AG09309 (cell line): ENCODE measurements at regions not wholly inside any gene's neighbourhood (a gene's known extent, or its start where the extent isn't known, plus 50 kb on each side); places are given as distances from the start of the nearest gene placed in this dataset.

Experiments
- DNase-seq: peaks from one replicate; pipeline ENCODE4 v3.0.0-alpha.2; 2010; ENCODE audit warnings: low read depth
- H3K4me3 ChIP-seq: 2 replicates; pipeline ENCODE4 v1.5.1; 2011; ENCODE audit warnings: mild to moderate bottlenecking, low read depth, low read length, moderate library complexity; ENCODE audit not compliant: control insufficient read depth
- TF ChIP-seq, protein P1 (sequence below): IDR thresholded peaks from 2 replicates; pipeline ENCODE4 v1.5.1; 2011; ENCODE audit warnings: mild to moderate bottlenecking, low read depth, low read length, inconsistent platforms; ENCODE audit not compliant: insufficient read depth, control insufficient read depth; ENCODE audit errors: missing control alignments

DNA sequence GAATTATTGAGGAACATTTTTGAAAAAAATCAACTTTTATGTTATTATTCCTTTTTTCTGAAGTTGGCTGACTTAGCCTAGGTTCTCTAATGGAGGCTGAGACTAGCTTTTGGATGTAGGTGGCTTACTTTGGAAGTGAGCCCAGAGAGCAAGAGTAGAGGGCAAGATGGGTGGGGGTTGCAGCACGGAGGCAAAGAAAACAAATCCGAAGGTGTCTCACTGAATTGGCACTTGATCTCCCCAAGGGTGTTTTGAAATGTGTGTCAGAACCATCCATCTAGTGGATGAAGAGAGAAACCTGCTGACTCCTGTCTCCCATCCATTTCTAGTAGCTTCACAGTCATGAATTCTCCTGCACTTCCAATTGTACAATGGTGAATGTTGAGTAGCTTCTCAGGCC, 390.7 kb downstream of the TMEM182 start:
- TF ChIP-seq, protein P1, sequence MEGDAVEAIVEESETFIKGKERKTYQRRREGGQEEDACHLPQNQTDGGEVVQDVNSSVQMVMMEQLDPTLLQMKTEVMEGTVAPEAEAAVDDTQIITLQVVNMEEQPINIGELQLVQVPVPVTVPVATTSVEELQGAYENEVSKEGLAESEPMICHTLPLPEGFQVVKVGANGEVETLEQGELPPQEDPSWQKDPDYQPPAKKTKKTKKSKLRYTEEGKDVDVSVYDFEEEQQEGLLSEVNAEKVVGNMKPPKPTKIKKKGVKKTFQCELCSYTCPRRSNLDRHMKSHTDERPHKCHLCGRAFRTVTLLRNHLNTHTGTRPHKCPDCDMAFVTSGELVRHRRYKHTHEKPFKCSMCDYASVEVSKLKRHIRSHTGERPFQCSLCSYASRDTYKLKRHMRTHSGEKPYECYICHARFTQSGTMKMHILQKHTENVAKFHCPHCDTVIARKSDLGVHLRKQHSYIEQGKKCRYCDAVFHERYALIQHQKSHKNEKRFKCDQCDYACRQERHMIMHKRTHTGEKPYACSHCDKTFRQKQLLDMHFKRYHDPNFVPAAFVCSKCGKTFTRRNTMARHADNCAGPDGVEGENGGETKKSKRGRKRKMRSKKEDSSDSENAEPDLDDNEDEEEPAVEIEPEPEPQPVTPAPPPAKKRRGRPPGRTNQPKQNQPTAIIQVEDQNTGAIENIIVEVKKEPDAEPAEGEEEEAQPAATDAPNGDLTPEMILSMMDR: no peak
- no peak overlapping the region for H3K4me3 ChIP-seq
- no peak for DNase-seq

DNA sequence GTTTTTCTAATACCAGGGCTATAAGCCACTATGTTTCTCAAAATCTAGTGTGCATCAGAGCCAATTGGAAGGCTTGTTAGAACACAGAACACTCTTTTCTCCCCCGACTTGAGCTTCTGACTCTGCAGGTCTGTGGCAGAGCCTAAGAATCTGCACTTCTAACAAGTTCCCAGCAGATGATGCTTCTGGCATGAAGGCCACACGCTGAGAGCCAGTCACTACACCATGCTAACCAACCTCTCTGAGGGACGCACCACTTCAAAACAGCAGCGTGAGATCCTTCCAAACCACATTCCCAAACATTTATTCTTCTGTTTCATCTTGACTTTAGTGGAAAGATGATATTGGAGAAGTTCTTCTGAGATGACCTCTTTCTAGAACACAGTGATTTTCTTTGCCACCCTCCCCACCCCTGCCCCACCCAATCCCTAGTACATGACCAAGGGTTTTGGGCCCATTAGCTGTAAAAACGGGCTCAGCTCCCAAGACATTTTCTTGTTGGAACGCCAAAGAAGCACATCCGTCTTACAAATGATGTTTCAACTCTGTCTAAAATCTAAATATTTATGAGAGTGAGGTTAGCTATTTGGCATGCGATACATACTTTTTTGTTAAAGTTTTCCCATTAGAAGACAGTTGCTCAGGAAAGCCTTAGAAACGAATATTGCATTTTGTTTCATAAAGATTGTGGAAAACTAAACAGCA, 391.9 kb downstream of the TMEM182 start:
- no peak overlapping the region for H3K4me3 ChIP-seq
- TF ChIP-seq, protein P1: no peak
- no peak for DNase-seq

GRCh38 chr2:103155308-103155707, 393.5 kb downstream of the TMEM182 start:
- no peak for DNase-seq
- H3K4me3 ChIP-seq: no peak overlapping the region
- TF ChIP-seq, protein P1: no peak

DNA sequence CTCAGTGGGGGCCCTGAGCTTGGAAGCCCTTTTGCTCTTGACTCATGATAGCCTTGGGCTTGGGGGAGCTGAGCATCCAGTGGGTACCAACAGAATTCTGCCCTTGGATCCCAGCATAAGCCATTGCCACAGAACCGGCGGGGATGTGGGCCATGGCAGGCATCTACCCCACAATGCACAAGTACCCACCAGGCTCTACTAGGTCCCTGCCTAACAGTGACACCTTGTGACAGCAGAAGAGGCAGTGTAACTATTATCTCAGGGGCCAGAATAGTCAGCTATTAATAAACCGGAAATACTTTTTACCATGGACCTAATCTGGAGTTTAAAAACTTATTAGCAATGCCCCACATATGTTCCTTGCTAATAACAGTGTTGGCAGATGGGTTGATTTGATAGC, 397.2 kb downstream of the TMEM182 start:
- TF ChIP-seq, protein P1: no peak
- H3K4me3 ChIP-seq: no peak overlapping the region
- DNase-seq: no peak

- TF ChIP-seq, protein P1: peak; percentile 68
- no peak overlapping the region for H3K4me3 ChIP-seq
- peak; percentile 14 for DNase-seq
These were observed 399.8 kb downstream of the TMEM182 start for GRCh38 chr2:103161456-103162289.

GRCh38 chr2:103164748-103165147, 402.9 kb downstream of the TMEM182 start:
- H3K4me3 ChIP-seq: no peak overlapping the region
- no peak for DNase-seq
- TF ChIP-seq, protein P1: no peak
